ENCODE measurements at regions not wholly inside any gene's neighbourhood (a gene's known extent, or its start where the extent isn't known, plus 50 kb on each side); places are given as distances from the start of the nearest gene placed in this dataset.
A peak's percentile ranks its signal among the peaks of the same experiment; 100 is the strongest.

GRCh38 chr4:25531272-25531671 lies 124.4 kb upstream of the SLC34A2 start:
- no peak for DNase-seq

GRCh38 chr4:25532591-25532990 lies 123.1 kb upstream of the SLC34A2 start:
- DNase-seq = no peak

- no peak for DNase-seq
Measured at GRCh38 chr4:25533256-25533655, 122.4 kb upstream of the SLC34A2 start.

GRCh38 chr4:25535278-25535677 lies 120.4 kb upstream of the SLC34A2 start:
- no peak for DNase-seq

GRCh38 chr4:25535701-25536473 lies 119.8 kb upstream of the SLC34A2 start:
- no peak for DNase-seq

- DNase-seq = no peak
Measured at GRCh38 chr4:25536564-25537320, 118.9 kb upstream of the SLC34A2 start.

GRCh38 chr4:25538430-25538829 lies 117.2 kb upstream of the SLC34A2 start:
- no peak for DNase-seq

- no peak for DNase-seq
Measured at GRCh38 chr4:25539241-25539640, 116.4 kb upstream of the SLC34A2 start.

- no peak for DNase-seq
Measured at GRCh38 chr4:25540734-25541133, 114.9 kb upstream of the SLC34A2 start.

- no peak for DNase-seq
Measured at GRCh38 chr4:25547343-25547742, 108.3 kb upstream of the SLC34A2 start.

- DNase-seq = no peak
Measured at GRCh38 chr4:25549413-25549812, 106.2 kb upstream of the SLC34A2 start.

GRCh38 chr4:25550376-25551030 lies 105.1 kb upstream of the SLC34A2 start:
- no peak for DNase-seq

- no peak for DNase-seq
Measured at GRCh38 chr4:25551605-25552004, 104.0 kb upstream of the SLC34A2 start.

GRCh38 chr4:25552580-25553271 lies 102.9 kb upstream of the SLC34A2 start:
- DNase-seq = no peak

- DNase-seq = no peak
Measured at GRCh38 chr4:25559508-25559907, 96.1 kb upstream of the SLC34A2 start.

GRCh38 chr4:25560605-25561004 lies 95.0 kb upstream of the SLC34A2 start:
- DNase-seq = no peak

- DNase-seq = peak; percentile 64
Measured at GRCh38 chr4:25563071-25563564, 92.5 kb upstream of the SLC34A2 start.

GRCh38 chr4:25564836-25565235 lies 90.8 kb upstream of the SLC34A2 start:
- DNase-seq = no peak

- DNase-seq = no peak
Measured at GRCh38 chr4:25567253-25567652, 88.4 kb upstream of the SLC34A2 start.

- DNase-seq = no peak
Measured at GRCh38 chr4:25569716-25570115, 85.9 kb upstream of the SLC34A2 start.

- no peak for DNase-seq
Measured at GRCh38 chr4:25575611-25576010, 80.0 kb upstream of the SLC34A2 start.

- DNase-seq = no peak
Measured at GRCh38 chr4:25578432-25578831, 77.2 kb upstream of the SLC34A2 start.
